Activated CD4-positive, alpha-beta T cell treated with anti-CD3 and anti-CD28 coated beads for 24 hours (primary cell): ENCODE measurements at regions not wholly inside any gene's neighbourhood (a gene's known extent, or its start where the extent isn't known, plus 50 kb on each side); places are given as distances from the start of the nearest gene placed in this dataset.

Source experiments
- DNase-seq, 2 donors: peaks; one replicate each; pipeline ENCODE4 v3.0.0-alpha.2; 2020; ENCODE audit warnings: low read depth in 2 of 2

DNA sequence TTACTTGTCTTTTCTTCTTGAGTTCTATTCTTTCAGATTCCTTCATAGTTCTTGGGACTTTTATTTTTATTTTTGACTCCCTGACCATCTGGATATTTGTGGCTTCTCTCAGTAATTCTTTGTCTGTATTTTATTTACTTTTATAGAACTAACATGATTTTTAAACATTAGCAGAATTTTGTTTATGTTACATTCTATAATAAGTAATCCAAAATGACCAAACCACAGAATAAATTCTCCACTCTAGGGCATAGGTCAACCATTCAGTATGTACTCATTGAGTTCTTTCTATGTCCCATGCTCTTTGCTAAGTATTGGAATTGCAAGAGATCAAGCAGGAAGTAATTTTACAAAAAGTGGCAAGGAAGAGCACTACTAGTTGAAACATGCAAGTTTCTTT is 969.0 kb downstream of the TTLL7 start:
- no peak for DNase-seq

DNA sequence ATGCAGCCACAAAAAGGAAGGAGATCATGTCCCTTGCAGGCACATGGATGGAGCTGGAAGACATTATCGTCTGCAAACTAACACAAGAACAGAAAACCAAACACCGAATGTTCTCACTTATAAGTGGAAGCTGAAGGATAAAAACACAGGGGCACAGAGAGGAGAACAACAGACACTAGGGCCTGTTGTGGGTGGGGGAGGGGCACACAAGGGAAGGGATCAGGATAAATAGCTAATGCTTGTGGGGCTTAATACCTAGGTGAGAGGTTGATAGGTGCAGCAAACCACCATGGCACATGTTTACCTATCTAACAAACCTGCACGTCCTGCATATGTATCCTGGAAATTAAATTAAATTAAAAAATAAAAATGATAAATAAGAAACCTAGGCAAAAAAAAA is 969.9 kb downstream of the TTLL7 start:
- no peak for DNase-seq

DNA sequence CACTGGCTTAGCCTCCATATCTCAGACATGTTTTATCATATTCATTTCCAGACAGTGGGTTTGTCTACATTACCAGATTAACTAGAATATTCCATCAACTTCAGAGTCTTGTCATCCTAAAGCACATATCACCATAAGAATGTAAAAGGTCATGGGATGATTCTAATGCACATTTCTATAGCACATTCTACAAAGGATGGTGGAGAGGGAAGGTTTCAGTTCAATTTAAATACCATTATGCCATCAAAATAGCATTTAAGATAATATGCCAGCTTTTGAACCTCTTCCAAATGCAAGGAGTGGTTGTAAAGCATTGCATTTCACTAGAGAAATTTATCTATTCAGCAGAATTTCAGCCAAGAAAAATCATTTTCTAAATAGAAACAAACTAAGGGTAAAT is 970.5 kb downstream of the TTLL7 start:
- no peak for DNase-seq

DNA sequence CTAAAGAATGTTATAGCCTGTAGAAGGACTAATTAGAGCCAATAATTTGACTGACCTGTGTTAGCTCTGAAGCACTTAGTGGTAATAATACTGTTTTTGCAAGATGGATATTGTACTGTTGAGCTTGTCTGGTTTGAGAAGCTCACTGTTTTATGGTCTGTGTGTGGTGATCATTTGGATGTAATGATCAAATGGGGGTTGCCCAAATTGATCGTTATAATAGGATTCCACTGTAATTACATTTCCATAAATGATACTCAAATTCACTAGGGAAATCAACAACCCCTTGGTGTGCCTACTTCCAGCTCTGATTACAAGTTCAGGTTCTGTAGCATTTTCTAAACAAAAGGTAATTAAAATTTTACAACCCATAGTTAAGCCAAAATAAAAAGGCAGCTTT is 971.4 kb downstream of the TTLL7 start:
- no peak for DNase-seq

DNA sequence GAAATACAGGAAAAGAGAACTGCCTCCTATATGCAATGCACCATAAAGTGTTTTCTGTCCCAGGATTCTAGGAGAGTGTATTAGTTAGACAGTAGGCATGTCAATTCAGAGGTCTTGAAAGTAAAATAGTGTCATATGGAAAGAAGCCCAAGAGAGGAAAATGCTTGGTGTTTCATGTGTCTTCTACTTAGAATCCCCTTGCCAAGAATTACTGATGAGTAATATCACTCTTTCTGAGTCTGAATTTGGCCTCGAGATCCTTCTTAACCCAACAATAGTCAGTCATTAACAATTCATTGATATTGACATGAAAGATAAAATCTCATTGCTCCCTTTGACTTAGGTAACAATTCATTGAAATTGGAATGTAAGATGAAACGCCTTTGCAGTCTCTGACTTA is 972.2 kb downstream of the TTLL7 start:
- DNase-seq = no peak

DNA sequence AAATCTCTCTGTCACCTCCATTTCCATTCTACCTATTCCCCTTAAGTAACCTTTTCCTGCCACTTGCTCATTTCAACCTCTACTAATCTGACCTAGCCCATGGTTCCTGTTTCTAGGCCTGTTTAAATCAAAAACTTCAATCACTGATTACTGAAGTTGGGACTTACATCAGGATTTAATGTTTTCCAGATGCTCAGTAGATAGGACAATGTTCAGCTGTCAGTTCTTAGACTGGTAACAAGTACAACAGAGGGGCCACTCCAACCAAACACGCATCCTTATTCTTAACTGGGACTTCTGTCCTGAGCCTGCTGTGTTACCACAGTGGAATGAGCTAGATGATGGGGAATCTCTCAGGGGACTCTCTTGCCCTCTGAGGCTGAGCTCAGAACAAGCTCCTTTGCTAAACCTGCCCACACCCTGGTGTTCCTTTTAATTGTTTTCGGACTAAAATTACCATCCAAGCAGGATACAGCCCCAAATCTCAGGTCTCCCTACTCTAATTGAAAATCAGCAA is 974.6 kb downstream of the TTLL7 start:
- no peak for DNase-seq

DNA sequence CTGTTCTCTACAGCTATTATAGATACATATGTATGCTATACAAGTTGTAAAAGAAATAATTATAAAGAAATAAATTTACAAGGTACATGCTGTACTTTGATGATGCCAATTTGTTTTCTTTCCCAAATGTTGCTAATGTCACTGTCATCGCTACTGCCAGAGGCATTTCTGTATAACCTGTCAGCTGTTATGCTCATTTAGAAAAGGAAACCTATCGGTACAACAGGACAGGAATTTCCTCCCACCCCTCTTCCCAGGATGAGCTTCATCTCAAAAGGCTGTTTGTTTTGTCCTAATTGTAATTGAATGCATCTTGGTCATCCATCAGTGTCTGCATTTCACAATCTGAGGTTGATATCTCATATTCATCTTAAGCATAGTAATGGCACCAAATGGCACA is 975.7 kb downstream of the TTLL7 start:
- DNase-seq = no peak

DNA sequence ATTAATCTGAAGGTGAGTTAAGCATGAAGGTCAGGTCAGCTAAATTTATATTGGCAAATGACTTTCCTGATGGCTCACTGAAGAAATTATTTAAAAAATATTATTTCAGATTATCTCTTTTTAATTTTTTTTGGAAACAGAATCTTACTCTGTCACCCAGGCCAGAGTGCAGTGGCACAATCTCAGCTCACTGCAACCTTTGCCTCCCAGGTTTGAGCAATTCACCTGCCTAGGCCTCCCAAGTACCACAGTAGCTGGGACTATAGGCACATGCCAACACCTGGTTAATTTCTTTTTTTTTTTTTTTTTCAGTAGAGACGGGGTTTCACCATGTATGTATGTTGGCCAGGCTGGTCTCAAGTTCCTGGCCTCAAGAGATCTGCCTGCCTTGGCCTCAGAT is 976.7 kb downstream of the TTLL7 start:
- DNase-seq = no peak

DNA sequence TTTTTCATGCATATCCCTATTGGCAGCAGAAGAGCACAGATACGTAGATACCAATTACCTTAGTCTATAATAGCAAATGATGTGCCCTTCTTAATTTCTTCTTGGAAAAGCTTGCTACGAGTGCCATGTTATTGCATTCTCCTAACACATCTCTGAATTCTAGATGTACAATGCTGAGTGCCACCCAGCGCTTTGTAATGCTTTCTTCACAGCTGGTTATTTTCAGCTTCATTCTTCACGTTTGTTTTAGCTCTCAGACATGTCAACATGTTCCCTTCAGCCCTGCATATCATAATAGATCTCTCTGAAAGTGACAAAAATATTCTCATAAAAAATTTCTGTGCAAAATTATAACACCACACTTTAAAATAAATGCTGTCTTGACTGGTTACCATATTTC is 981.2 kb downstream of the TTLL7 start:
- DNase-seq = no peak

DNA sequence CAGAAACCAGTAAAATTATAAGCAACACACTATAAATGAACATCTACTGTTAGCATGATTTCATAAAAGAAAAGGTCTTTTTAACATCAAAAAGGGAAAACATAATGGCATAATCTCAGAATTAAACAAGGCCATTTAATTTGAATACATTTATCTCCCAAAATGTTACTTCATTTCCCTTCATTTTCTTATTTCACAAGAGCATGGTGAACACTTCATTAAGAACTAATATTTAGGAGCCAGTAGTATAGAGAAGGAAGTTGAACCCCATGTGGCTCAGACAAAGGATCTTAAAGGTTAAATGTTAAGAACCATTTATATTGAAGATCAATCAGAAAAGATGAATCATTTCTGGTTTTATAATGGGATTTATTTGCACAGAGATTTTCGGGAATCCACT is 981.7 kb downstream of the TTLL7 start:
- DNase-seq = no peak

DNA sequence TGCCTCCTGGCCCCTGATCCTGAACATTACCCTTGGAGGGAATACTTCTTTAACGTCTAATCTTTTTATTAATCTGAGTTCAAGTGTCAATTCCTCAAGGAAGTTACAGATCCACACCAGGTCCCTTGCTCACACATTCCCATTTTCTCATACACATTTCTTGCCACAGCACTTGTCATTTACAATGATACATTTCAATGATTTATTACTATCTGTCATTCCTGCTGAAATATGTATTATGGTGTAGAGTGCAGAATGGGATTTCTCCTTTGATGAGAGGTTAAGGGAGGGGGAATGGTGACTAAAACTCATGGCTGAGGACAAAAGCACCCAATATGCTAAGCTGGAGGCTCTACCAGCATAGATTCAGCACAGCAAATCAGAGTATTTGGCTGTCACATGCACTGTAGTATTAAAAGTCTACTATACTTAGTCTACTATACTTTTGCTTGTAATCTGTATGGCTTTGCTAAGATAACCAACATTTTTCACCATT is 982.5 kb downstream of the TTLL7 start:
- DNase-seq = no peak

DNA sequence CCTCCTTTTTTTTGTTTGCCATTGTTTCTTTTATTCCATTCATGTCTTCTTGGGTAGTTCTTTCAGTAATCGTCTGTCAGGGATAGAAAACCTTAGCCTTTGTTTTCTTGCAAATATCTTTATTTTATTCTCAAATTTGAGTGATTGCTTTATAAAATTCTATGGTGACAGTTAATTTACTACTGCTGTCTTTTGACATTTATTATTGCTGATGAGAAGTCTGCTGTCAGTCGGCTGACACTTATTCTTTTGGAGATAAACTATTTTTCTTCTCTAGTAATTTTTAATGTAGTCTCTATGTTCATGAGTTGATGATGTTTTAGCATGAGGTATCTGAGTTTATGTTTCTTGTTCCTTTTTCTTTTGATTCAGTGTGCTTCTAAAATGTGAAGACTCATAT is 983.8 kb downstream of the TTLL7 start:
- no peak for DNase-seq

DNA sequence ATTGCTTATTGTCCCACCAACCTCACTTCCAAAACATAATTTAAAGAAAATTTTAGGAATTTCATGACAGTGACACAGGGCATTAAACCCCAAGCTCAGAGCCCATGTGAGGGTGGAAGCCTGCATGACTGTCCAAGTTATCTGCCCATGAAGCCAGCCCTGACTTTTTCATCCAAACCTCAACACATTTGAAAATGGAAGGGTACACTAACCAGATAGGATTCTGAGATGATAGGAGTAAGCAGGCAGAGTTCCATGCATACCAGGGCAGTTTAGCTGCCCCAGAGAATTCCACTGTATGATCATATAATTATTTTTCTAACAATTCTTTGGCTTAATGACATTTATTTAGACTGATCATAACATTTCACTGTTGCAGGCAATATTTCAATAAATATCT is 986.0 kb downstream of the TTLL7 start:
- DNase-seq = no peak

DNA sequence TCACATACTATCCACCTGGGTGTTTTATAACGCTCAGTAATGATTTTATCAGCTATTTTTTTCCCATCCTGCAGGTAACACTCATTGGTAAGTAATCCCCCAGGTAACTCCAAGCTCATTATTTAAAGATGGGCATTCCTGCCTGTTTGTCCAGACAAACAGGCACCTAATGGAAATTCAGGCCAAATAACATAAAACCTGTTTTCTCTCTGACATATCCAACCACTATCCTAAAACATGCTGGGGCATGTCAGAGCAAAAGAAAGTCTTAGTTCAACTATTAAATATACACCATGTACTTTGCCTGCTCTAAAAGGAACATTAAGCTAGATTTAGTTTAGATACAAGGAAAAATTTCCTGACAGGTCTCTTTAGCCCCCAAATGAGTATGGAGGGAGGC is 987.7 kb downstream of the TTLL7 start:
- DNase-seq = no peak

DNA sequence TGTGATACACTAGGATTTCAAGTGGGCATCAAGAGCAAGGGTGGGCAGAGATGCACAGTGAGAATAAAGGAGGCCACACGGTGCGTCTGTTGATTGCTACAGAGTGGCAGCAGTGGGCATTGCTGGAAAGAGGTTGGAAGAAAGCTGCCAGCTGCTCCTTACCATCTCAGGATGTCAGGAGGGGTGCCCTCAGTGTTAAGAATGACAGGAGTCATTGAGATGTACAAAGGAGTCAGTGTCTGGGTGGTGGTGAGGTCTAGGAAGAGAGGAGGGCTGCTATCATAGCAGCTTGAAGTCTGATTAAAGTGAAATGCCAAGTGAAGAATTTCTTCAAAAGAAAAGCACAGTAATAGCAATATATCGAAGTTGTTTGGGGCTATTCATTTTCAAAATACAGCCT is 992.7 kb downstream of the TTLL7 start:
- no peak for DNase-seq

DNA sequence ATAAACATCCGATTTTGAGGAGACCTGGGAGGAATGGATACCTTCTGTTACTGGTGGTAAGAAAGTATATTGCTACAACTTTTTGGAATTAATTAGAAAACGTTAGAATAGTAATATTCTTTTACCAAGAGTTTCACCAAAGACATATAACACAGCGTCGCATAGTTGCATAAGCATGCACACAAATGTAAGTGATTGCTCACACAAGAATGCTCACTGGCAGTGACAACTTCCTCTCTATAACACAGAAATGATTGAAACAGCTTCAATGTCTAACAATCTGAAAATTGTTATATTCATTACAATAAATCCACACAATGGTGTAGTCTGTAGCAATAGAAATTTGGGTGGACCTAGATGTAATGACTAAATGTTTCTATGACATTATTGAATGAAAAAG is 998.6 kb downstream of the TTLL7 start:
- no peak for DNase-seq

DNA sequence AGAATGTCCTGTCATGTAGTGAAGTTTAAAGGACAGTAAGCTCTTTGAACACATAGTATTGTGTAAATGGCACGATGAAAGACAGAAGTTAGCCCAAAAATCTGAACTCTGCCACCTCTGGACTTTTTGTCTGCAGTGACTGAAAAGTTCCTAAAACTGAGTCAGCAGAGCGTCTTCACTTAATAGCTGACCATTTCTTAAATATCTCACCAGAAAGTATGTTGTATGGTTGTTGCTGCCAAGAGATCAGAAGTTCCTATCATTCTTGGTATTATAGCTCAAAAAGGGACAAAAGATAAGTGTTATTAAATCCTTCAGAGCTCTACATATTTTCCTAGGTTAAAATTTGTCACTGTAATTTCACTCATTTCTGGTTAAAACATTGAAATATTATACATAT is 1003.0 kb downstream of the TTLL7 start:
- DNase-seq = no peak

DNA sequence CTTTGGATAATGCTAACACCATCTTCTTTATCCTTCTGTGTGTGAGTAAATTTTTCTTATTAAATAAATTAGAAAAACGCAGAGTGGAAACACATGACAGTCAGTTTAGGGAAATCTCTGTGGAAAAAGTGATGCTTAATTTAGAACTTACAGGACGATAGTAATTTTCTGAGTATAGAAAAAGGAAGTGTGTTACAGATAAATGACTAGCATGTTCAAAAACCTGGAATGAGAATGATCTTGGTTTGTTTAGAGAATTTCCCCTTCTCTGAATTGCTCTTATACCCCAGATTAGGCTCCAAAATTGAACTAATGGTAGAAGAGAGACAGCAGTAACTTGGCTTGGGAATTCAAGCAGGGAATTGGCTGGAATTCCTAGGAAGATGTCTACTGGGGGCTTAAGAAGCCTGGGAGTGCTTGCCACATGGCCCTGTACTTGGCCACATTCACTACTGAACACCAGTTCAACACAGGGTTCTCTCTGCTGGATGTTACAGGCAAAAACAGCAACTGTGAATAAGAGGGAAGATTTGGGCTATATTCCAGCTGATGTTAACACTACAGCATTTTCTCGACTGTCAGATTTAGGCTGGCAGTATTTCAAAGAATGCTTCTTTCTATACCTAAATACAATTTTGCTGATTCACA is 1004.2 kb downstream of the TTLL7 start:
- no peak for DNase-seq

DNA sequence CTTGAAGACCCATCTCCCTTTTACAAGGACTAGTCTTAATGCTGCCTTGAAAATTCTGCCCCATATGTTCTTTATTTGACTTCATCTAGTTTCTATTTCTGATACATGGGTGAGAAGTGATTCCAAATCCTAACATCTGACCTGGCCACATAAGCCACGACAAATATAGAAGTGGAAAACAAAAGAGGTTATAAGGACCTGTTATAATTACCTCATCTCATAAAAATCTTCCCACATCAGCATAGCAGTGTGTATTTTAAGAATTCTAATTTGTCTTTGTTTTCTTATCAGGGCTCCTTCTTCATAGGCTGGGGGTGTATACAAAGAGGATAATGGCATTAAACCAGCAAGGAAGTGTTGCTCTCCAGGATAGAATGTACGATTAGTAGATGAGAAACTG is 1007.4 kb downstream of the TTLL7 start:
- no peak for DNase-seq

DNA sequence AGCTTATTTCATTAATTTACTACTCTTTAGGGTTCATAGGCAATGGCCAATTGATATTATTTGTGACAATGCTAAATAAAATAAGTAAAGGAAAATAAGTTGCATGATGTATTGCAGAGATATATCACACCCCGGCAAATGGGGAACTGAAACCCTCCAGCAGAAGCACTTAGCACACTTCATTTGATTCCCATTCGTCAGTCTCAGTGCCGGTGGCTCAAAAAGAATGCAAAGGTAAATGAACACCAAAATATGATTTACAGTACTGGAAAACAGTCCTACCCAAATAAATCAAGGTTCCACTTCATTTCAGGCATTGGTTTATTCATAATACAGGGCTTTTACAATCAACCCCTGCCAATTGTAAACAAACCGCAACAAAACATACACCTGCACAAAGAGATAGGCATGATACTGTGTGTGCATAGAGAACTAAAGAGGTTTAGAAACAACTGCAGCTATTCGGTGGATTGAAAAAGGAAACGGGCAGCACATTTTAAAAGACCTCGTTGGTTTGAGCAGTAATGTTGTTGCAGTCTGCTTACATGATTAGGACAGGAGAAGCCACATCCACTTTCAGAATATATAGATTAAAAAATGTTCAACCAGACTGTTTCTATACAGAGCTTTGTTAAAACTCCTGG is 1019.2 kb downstream of the TTLL7 start:
- no peak for DNase-seq

DNA sequence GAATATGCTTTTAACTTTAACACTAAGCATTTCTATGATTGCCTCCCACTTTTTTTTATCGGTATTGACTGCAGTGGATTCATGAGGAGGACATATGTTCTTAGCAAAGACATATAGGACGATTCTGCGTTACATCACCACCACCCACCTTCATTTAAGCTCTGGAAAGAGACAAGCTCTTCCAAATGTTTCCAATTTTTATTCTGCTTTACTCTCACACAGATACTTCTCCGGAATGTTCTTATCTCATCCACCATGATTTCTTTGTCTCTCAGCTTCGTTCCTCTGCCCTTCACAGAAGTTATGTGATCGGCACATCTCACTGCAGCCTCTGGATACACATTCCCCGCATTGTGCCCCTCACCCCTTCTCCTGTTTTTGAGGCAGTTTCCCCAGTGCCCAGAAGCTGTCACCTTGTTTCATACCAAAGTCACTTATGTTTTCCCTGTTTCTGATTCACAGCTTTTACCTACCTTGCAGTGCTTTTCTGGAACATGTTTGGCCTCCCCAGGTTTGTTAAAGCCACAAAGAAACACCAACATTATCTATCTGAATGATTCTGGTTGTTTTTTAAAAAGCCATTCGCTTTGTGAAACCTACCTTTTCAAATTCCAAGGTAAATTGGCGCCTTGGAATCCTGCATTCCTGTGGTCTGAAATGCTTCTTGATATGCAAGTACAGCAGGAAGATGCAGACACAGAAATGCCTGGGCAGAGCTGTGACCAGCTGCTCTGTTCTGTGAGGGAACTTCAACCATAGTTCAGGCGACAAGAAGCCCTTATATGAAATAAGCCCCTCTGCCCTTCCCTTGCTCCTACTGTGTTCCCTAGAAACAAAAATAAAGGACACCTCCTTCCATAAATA is 1020.2 kb downstream of the TTLL7 start:
- DNase-seq = no peak

DNA sequence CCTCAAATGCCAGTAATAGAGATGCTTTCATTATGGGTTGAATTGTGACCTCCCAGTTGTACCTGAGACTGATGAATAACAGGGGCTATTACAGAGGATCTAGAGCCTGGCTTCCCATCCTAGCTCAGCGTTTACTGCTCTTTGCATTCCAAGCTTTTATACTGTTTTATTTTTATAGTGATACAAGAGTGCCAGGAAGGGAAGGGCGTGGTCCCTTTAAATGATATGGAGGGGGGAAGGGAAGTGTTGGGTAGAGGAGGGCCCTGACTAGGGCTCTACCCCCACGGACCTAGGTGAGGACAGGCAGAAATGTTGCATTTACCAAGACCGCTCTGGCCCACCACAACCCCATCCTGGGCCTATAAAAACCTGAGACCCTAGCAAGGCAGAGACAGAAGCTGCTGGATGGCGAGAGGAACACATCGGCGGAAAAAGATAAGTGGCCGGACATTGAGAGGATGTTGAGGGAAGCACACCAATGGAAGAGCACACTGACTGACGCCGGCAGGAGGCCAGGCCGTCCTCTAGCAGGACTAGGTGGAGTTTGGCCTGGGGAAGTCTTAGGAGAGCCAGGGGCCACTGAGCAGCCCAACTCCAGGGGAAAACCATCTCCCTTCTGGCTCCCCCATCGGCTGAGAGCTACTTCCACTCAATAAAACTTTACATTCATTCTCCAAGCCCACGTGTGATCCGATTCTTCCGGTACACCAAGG is 1025.9 kb downstream of the TTLL7 start:
- no peak for DNase-seq
